ENCODE measurements at regions not wholly inside any gene's neighbourhood (a gene's known extent, or its start where the extent isn't known, plus 50 kb on each side); places are given as distances from the start of the nearest gene placed in this dataset.

DNA sequence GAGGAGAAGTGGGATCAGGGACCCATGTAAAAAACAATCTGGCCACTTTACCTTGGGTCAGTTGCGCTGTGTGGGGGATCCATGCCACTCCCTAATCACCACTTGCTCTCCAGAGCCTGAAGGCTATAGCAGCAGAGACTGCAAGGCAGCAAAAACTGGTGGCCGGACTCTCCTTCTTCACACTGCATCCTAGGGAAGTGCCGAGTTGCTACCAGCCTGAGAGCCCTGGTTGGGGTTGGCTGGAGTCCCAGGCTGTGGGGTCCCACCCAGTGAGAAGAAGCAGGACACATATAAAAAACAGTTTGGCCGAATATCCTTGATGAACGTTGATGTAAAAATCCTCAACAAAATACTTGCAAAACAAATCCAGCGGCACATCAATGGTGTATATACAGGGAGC, 341.2 kb downstream of the AEBP2 start:
- no peaks in the 10 kb centered on the region for H3K27me3 ChIP-seq (ENCODE audit: insufficient read depth, low read length)
- no peaks in the 10 kb centered on the region for H4K20me1 ChIP-seq (ENCODE audit: insufficient read depth)
- DNase-seq (ENCODE audit: low read depth, low spot score) (no peak), ATAC-seq (no peak)
- no peak overlapping the region for H3K4me3 ChIP-seq (replicated peaks in 1 of 2; ENCODE audit: low read depth in 1 of 2, low read length in 2 of 2)
- no peaks in the 10 kb centered on the region for H3K9me3 ChIP-seq (ENCODE audit: control insufficient read depth in 1 of 2, insufficient read depth in 1 of 2, low read depth in 1 of 2, low read length in 2 of 2)
- RAD21 ChIA-PET (ENCODE audit: low non-redundant PET in 1 of 2, low total read pairs in 2 of 2, uncharacterized antibody in 2 of 2, unreplicated experiment in 2 of 2), result no interaction called here
- no peaks in the 10 kb centered on the region for H3K79me2 ChIP-seq (ENCODE audit: insufficient read depth, low read length)
- H3K27ac ChIP-seq (ENCODE audit: low read depth, low read length), result no peak overlapping the region
- no peaks in the 10 kb centered on the region for H3K36me3 ChIP-seq (ENCODE audit: control insufficient read depth in 1 of 2, insufficient read depth in 2 of 2, low read length in 2 of 2)
- H3K9ac ChIP-seq (ENCODE audit: low read length), result no peak overlapping the region
- no TSS peak for BruUV-seq (replicated peaks)
- H2AFZ ChIP-seq (ENCODE audit: low read depth, low read length, poor library complexity, severe bottlenecking), result no peak overlapping the region
- POLR2A ChIA-PET, result no interaction called here
- H3K4me1 ChIP-seq (ENCODE audit: control insufficient read depth in 1 of 2, insufficient read depth in 2 of 2, low read length in 2 of 2), result no peaks in the 10 kb centered on the region
- CTCF ChIA-PET, result interaction anchor here (1.7 kb wide), 1 partner anchor 23 kb away, joined by 4 read pairs; no protein-coding TSS in a partner anchor
- no peaks in the 10 kb centered on the region for H3K9me2 ChIP-seq (ENCODE audit: insufficient read depth)
- intact Hi-C loops (cut with micrococcal nuclease), result no loop called here
- no peak overlapping the region for H3K4me2 ChIP-seq (ENCODE audit: low read length)
- no peak for TF ChIP-seq ELF1 (IDR thresholded peaks at IDR 0.05; ENCODE audit: borderline replicate concordance, low read depth)
- no peak for TF ChIP-seq SIN3A (IDR thresholded peaks at IDR 0.05; ENCODE audit: low read depth)
- no peak for TF ChIP-seq POLR2AphosphoS5 (IDR thresholded peaks at IDR 0.05; ENCODE audit: low read depth, low read length)
- TF ChIP-seq YY1 (IDR thresholded peaks at IDR 0.05; ENCODE audit: extremely low read depth, insufficient replicate concordance, low read depth, low read length), result no peak
- TF ChIP-seq CEBPB (IDR thresholded peaks at IDR 0.05; ENCODE audit: low read depth), result no peak
- TF ChIP-seq, protein P1, sequence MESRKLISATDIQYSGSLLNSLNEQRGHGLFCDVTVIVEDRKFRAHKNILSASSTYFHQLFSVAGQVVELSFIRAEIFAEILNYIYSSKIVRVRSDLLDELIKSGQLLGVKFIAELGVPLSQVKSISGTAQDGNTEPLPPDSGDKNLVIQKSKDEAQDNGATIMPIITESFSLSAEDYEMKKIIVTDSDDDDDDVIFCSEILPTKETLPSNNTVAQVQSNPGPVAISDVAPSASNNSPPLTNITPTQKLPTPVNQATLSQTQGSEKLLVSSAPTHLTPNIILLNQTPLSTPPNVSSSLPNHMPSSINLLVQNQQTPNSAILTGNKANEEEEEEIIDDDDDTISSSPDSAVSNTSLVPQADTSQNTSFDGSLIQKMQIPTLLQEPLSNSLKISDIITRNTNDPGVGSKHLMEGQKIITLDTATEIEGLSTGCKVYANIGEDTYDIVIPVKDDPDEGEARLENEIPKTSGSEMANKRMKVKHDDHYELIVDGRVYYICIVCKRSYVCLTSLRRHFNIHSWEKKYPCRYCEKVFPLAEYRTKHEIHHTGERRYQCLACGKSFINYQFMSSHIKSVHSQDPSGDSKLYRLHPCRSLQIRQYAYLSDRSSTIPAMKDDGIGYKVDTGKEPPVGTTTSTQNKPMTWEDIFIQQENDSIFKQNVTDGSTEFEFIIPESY (IDR thresholded peaks at IDR 0.05; ENCODE audit: extremely low read depth, insufficient replicate concordance, low read length), result no peak
- no peak for TF ChIP-seq RAD21 (IDR thresholded peaks at IDR 0.05; ENCODE audit: low read depth)
- TF ChIP-seq, protein P2, sequence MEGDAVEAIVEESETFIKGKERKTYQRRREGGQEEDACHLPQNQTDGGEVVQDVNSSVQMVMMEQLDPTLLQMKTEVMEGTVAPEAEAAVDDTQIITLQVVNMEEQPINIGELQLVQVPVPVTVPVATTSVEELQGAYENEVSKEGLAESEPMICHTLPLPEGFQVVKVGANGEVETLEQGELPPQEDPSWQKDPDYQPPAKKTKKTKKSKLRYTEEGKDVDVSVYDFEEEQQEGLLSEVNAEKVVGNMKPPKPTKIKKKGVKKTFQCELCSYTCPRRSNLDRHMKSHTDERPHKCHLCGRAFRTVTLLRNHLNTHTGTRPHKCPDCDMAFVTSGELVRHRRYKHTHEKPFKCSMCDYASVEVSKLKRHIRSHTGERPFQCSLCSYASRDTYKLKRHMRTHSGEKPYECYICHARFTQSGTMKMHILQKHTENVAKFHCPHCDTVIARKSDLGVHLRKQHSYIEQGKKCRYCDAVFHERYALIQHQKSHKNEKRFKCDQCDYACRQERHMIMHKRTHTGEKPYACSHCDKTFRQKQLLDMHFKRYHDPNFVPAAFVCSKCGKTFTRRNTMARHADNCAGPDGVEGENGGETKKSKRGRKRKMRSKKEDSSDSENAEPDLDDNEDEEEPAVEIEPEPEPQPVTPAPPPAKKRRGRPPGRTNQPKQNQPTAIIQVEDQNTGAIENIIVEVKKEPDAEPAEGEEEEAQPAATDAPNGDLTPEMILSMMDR (IDR thresholded peaks at IDR 0.05 in 2 of 3, conservative IDR thresholded peaks at IDR 0.05 in 1 of 3; ENCODE audit: borderline replicate concordance in 1 of 3, insufficient read depth in 1 of 3, low read depth in 2 of 3, low read length in 2 of 3), result no peak
- TF ChIP-seq EZH2 (IDR thresholded peaks at IDR 0.05), result no peak
